SIG-M5 treated with dmso at 0.1 percent for 504 hours (cell line): ENCODE measurements at regions not wholly inside any gene's neighbourhood (a gene's known extent, or its start where the extent isn't known, plus 50 kb on each side); places are given as distances from the start of the nearest gene placed in this dataset.

Experiments
- DNase-seq: peaks from one replicate; lab custom pipeline; 2025; ENCODE audit not compliant: unreplicated experiment; lab: John Stamatoyannopoulos, UW

DNA sequence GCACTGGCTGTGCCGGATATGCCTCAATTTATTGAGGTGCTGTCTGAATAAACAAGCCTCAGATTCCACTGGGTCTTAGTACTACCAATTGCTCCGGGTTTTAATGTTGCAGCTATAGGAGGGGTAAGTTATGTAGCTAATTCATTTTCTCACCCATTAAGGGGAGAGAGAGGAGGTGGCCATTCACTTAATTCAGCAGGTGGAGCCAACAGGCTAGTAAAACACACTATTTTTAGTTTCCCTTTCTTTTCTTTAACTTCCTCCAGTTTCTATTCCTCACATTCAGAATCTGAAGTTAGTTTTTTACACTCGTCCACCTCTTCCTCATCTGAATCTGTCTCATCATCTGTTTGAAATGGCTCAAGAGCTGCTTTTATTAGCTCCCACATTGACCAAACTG lies 105.6 kb upstream of the CDH10 start:
- DNase-seq = peak; percentile 2

DNA sequence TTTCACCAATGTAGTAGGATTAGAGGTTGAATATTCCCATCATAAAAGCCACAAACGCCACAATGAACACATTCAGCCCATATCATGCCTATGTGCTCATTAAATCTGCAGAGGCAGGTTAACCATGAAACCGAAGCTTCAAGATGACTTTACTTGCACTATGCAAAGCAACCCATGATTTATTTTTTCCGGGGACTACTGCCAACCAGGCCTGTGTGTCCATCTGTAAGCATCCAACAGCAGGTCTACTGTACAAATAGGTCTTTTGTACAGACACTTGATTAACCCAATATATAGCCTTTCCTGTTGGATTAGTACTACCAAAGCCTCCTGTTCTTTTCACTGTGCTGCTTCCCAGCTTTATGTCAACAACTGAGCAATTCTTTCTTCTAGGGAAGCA lies 104.9 kb upstream of the CDH10 start:
- DNase-seq = no peak

DNA sequence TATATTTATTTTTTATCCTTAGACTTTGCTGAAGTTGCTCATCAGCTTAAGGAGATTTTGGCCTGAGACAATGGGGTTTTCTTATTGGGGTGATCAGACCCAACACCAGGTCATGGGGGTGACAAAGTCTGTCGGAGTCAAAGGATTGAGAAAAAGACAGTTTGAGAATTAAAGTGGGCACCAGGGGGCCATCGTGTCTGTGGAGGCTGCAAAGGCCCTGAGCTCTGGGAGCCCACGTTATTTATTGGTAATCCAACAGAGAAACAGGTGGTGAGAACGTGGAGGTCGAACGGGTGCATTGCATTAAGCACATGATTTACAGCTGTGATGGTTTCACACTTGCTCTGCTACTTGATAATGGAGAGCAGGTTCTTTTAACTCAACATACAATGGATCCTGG lies 102.5 kb upstream of the CDH10 start:
- DNase-seq = no peak

DNA sequence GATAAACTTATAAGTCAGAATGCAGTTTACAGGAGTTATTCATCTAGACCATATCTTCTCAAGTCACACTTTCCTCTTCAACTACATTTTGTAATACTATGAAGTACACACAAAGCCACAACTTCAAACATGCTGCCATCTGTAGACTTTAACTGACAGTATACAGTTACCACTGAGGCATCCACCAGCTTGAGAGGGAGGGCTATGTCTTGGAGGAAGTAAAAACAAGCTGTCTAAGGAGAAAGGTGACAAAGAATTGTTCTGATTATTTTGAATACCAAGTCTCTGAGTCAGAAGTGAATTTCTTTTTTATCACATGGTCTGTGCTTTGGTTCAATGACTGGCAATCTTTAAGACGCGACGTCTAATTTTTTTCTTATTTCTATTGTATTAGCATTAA lies 97.6 kb upstream of the CDH10 start:
- no peak for DNase-seq

DNA sequence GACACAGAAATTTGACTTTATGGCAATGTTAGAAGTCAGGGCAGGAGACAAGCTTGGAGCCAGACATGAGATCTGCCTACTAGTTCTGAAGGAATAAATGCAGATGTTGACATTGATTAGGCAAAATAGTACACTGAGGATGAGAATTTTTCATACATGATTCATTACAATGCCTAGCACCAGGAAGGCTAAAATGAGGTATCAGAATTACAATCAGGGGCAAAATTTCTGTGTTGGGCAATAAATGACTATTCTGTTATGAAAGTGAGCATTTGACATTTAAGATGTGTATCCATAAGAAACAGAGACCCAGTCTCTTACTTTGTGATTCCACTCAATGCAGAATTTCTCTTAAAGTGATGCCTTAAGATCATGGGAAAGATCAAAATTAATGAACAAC lies 92.4 kb upstream of the CDH10 start:
- DNase-seq = no peak

DNA sequence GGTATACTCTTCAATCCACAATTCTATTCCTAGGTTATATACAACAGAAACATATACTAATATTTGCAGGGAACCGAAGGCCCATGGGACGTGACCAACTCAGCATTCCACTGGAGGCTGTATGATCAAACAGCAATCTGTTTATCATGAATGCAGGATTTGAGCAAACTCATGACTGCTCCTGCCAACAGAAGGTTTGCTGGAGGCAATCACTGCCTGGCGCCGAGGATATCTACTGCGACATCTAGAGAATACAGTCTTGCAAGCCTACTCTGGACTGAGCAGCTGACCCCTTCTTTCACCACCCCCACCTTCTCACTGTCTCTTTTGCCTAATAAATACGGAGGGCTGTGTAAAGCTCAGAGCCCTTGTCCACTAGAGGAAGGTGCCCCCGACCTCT lies 90.5 kb upstream of the CDH10 start:
- no peak for DNase-seq

DNA sequence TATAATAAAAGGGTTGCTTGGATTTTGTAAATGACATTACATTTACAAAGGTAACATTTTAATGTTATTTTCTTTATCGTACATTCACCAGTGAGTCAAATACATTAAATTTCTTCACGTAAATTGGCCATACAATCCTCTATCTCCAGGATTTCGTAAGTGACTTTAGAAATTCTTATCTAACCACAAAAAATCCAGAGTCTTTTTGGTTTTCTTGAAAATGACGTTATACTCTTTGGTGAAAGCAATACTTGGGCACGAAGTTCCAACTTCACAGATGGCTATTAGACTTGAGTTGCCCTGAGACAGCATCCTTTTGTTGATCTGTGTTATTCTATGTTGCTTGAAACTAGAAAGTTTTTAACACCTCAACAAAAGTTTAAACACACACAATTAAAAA lies 87.4 kb upstream of the CDH10 start:
- no peak for DNase-seq

DNA sequence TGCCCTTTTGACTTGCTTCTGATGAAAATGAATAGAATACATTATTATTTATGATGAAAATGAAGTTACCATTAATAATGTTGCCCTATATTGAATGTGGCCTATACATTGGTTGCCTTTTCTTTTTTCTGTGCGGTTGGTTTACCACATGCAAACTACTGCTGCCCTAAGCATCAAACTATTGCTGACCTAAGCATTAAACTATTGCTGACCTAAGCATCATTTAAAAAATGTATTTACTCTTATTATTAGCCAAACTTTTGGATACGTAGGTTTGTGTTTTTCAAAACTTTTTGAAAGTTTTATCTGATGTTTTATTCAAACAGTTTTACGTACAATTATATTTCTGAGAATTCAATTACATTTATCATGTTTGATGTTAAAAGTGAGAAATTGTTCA lies 76.0 kb upstream of the CDH10 start:
- DNase-seq = no peak

DNA sequence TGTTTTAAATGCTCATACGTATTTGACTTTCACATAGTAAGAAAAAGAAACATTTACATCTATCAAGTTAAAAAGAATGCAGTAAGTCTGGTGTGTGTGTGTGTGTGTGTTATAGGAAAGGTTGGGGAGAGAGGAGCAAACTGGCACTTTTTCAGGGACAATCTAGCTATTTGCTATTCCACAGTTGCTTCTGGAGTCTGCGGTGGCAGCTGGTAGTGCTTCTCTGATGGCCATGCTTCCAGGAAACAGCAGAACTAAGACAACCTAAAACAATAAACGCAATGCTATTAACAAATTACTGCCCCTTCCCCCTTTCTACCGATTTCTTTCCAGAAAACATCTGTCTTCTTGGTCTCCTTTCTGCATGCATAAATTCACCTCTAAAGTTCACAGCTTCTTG lies 70.0 kb upstream of the CDH10 start:
- DNase-seq = no peak

DNA sequence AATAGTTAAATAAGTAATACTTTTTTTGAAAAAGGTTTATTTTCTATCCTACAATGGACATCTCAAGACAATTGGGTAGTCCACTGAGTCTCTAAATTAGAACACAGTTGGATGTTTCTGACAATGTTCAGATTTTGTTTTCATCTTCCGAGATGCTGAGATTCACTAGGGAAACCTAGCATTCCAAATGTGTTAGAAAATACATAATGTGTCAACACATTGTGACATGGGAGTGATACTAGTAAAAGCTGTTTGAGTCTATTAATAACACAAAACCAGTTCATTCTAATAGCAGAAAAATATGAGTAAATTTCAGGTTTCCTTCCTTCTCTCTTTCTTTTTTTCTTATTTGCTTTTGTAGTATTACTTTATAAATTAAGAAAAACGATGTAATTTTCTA lies 68.2 kb upstream of the CDH10 start:
- DNase-seq = no peak

DNA sequence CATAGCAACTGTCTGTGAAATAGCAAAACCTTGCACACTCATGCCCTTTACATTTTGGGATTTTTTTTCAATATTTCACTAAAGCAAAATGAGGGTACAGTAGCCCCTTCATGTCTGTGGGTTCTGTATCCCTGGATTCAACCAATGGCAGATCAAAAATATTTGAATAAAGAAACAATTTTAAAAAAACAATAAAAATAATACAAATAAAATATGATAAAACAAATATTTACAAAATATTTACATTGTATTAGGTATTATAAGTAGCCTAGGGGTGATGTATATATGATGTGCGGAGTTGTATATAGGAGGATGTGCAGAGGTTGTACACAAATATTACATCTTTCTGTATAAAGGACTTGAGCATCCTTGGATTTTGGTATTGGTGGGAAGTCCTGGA lies 67.3 kb upstream of the CDH10 start:
- DNase-seq = no peak

DNA sequence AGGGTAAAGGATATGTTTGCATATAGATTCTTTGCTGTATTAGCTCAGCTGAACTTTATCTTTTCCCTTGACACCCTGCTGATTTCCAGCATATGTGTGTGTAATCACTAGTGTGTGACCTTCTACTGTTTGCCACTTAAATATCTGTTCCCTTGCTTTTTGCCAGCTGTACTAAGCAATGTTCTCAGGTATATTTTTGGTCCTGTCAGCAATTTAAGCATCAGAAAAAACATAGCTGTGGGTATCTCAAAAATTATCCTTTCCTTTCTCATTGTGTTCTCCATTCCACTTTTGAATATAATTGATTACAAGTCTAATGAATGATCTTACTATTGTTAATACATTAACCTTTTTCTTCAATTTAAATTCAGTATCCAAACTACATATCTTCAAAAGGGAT lies 59.2 kb upstream of the CDH10 start:
- no peak for DNase-seq
